Endothelial cell of umbilical vein (primary cell): ENCODE measurements at regions not wholly inside any gene's neighbourhood (a gene's known extent, or its start where the extent isn't known, plus 50 kb on each side); places are given as distances from the start of the nearest gene placed in this dataset.

Source experiments
- BruUV-seq: library from RNA; stranded (reverse); fragments of 400-500 nt; replicated peaks from 2 replicates; lab custom pipeline; 2021; lab: Mats Ljungman, UMichigan
- CTCF ChIA-PET: fragments of 300-600, 350-600 bp; sonication (Branson Sonifier 250); formaldehyde crosslinking; loops from one replicate; lab custom pipeline; 2021; ENCODE audit warnings: antibody characterized with exemption, inconsistent platforms; lab: Charles Lee
- POLR2A ChIA-PET: fragments of 300-600, 350-600 bp; sonication (Branson Sonifier 250); formaldehyde crosslinking; loops from one replicate; lab custom pipeline; 2021; ENCODE audit warnings: antibody characterized with exemption, inconsistent platforms; lab: Charles Lee
- DNase-seq: peaks from one replicate; pipeline ENCODE4 v3.0.0-alpha.2; 2011; ENCODE audit warnings: low read depth, low spot score
- FAIRE-seq: peaks from 2 replicates; lab custom pipeline; 2011; peaks lifted over from hg19 to GRCh38; lab: Jason Lieb, UNC
- H2AFZ ChIP-seq: 2 replicates; pipeline ENCODE4 v1.6.0; 2012; ENCODE audit warnings: low read depth, low read length, control low read depth, inconsistent platforms
- H3K27ac ChIP-seq: 2 replicates; pipeline ENCODE4 v1.5.1; 2011; ENCODE audit warnings: low read depth, mild to moderate bottlenecking, control low read depth, low read length, moderate library complexity; ENCODE audit not compliant: insufficient read depth
- H3K27me3 ChIP-seq, 2 experiments: 2 replicates each; pipeline versions ENCODE4 v1.6.0 to v1.6.1; 2011; ENCODE audit warnings: low read length in 2 of 2, mixed read lengths in 1 of 2; ENCODE audit not compliant: control insufficient read depth in 2 of 2, insufficient read depth in 2 of 2
- H3K36me3 ChIP-seq, 2 experiments: 2 replicates in 1 of 2; 3 replicates in 1 of 2; pipeline ENCODE4 v1.5.1; 2011; ENCODE audit warnings: low read length in 2 of 2, mild to moderate bottlenecking in 1 of 2, moderate library complexity in 1 of 2; ENCODE audit not compliant: control insufficient read depth in 2 of 2, insufficient read depth in 2 of 2; ENCODE audit errors: extremely low read depth in 1 of 2
- H3K4me1 ChIP-seq: 3 replicates; pipeline ENCODE4 v1.5.1; 2011; ENCODE audit warnings: mild to moderate bottlenecking, low read length; ENCODE audit not compliant: control insufficient read depth, insufficient read depth; ENCODE audit errors: extremely low read depth
- H3K4me2 ChIP-seq: 2 replicates; pipeline ENCODE4 v1.6.1; 2011; ENCODE audit warnings: low read length, control low read depth, mixed read lengths; ENCODE audit not compliant: insufficient read depth
- H3K4me3 ChIP-seq, 3 experiments: fragments of 200-600 bp in 1 of 3; sonication (generic), shearing (Covaris generic) in 1 of 3; replicated peaks in 1 of 3; 2 replicates each; pipeline ENCODE4 v1.5.1; 2011 to 2016; ENCODE audit warnings: control low read depth in 3 of 3, low read length in 3 of 3, mild to moderate bottlenecking in 2 of 3, inconsistent platforms in 1 of 3, low read depth in 1 of 3, moderate library complexity in 1 of 3; ENCODE audit not compliant: insufficient read depth in 1 of 3
- H3K79me2 ChIP-seq: 2 replicates; pipeline ENCODE4 v1.6.0; 2012; ENCODE audit warnings: low read length, inconsistent platforms; ENCODE audit not compliant: control insufficient read depth, insufficient read depth
- H3K9ac ChIP-seq: replicated peaks from 2 replicates; pipeline ENCODE3; 2011; ENCODE audit warnings: low read length, control low read depth; ENCODE audit not compliant: insufficient read depth; ENCODE audit errors: extremely low read depth
- H3K9me1 ChIP-seq: replicated peaks from 3 replicates; pipeline ENCODE4 v1.6.0; 2011; ENCODE audit warnings: mild to moderate bottlenecking, low read length; ENCODE audit not compliant: control insufficient read depth, insufficient read depth; ENCODE audit errors: extremely low read depth
- H3K9me3 ChIP-seq: replicated peaks from 2 replicates; pipeline ENCODE4 v1.5.1; 2012; ENCODE audit warnings: low read length, inconsistent platforms; ENCODE audit not compliant: control insufficient read depth, insufficient read depth
- H4K20me1 ChIP-seq: replicated peaks from 2 replicates; pipeline ENCODE3; 2011; ENCODE audit warnings: mild to moderate bottlenecking, low read length; ENCODE audit not compliant: control insufficient read depth, insufficient read depth; ENCODE audit errors: extremely low read depth
- CTCF ChIP-seq, 2 donors: IDR thresholded peaks; 1 replicate in 1 of 2; 2 replicates in 1 of 2; pipeline ENCODE4 v1.5.1; 2011; ENCODE audit warnings: low read length in 2 of 2, mild to moderate bottlenecking in 2 of 2, moderate library complexity in 2 of 2, control low read depth in 1 of 2, inconsistent platforms in 1 of 2, low read depth in 1 of 2; ENCODE audit not compliant: insufficient read depth in 1 of 2; ENCODE audit errors: extremely low read depth in 1 of 2
- EZH2 ChIP-seq: IDR thresholded peaks from 2 replicates; pipeline ENCODE4 v1.6.1; 2012; ENCODE audit warnings: borderline replicate concordance, low read depth, mild to moderate bottlenecking, moderate library complexity, low read length, inconsistent platforms; ENCODE audit not compliant: severe bottlenecking
- FOS ChIP-seq: IDR thresholded peaks from 2 replicates; pipeline ENCODE4 v1.6.1; 2011; ENCODE audit warnings: mild to moderate bottlenecking, low read length, moderate library complexity, borderline replicate concordance; ENCODE audit not compliant: insufficient read depth
- GATA2 ChIP-seq: IDR thresholded peaks from 2 replicates; pipeline ENCODE4 v1.7.0; 2011; ENCODE audit warnings: low read depth, mild to moderate bottlenecking, moderate library complexity, mixed read lengths, low read length; ENCODE audit not compliant: insufficient read length, insufficient read depth
- JUN ChIP-seq: IDR thresholded peaks from 2 replicates; pipeline ENCODE4 v1.6.1; 2011; ENCODE audit warnings: borderline replicate concordance, low read depth; ENCODE audit not compliant: insufficient read length, insufficient read depth
- MAX ChIP-seq: IDR thresholded peaks from 2 replicates; pipeline ENCODE4 v1.6.1; 2011; ENCODE audit not compliant: insufficient read depth, insufficient read length
- MYC ChIP-seq: IDR thresholded peaks from one replicate; pipeline ENCODE4 v1.6.1; 2011; ENCODE audit warnings: mild to moderate bottlenecking, low read depth, low read length
- POLR2A ChIP-seq: IDR thresholded peaks from 2 replicates; pipeline ENCODE4 v1.6.1; 2012; ENCODE audit warnings: low read depth, mild to moderate bottlenecking, control low read depth, low read length
- POLR2AphosphoS5 ChIP-seq: IDR thresholded peaks from 2 replicates; pipeline ENCODE4 v1.6.1; 2012; ENCODE audit warnings: low read depth, mild to moderate bottlenecking, control low read depth, low read length, moderate library complexity; ENCODE audit not compliant: insufficient read depth
- dilution Hi-C: fragments of 300-500 bp; cut with MboI; formaldehyde crosslinking; loops from one replicate; pipeline ENCODE4 v1.15.0; 2019; ENCODE audit warnings: low sequenced_read_pairs; ENCODE audit not compliant: extremely low pct_ligation_motif_present
- intact Hi-C: fragments of 100-400 bp; cut with micrococcal nuclease; formaldehyde crosslinking; loops from one replicate; pipeline ENCODE4 v1.10.0; 2022

- intact Hi-C loops, result no loop called here
- DNase-seq (no peak), FAIRE-seq (no peak)
- no peak overlapping the region for H3K4me2 ChIP-seq
- H3K79me2 ChIP-seq, result no peaks in the 10 kb centered on the region
- TF ChIP-seq MAX, result no peak
- TF ChIP-seq CTCF (IDR thresholded peaks at IDR 0.05; ENCODE audit: extremely low read depth in 1 of 2, insufficient read depth in 1 of 2, low read depth in 1 of 2, low read length in 2 of 2), result no peak
- TF ChIP-seq POLR2AphosphoS5, result no peak
- no peak for TF ChIP-seq GATA2
- no peak for TF ChIP-seq MYC
- no peak for TF ChIP-seq POLR2A
- no peak for TF ChIP-seq JUN
- no peak for TF ChIP-seq EZH2
- no peak for TF ChIP-seq FOS
- ChIA-PET CTCF (no interaction called here), POLR2A (no interaction called here)
- dilution Hi-C loops, result no loop called here
- no peak overlapping the region for H3K4me3 ChIP-seq
- no peaks in the 10 kb centered on the region for H3K27me3 ChIP-seq
- H2AFZ ChIP-seq, result no peak overlapping the region
- no peaks in the 10 kb centered on the region for H3K9me1 ChIP-seq
- no TSS peak for BruUV-seq
- H3K9me3 ChIP-seq, result no peaks in the 10 kb centered on the region
- H3K27ac ChIP-seq, result no peak overlapping the region
- H4K20me1 ChIP-seq, result no peaks in the 10 kb centered on the region
- H3K4me1 ChIP-seq, result no peaks in the 10 kb centered on the region
- no peaks in the 10 kb centered on the region for H3K36me3 ChIP-seq
- H3K9ac ChIP-seq, result no peak overlapping the region
These were observed 97.7 kb upstream of the RET start for GRCh38 chr10:42979181-42979580.
